ENCODE measurements at regions not wholly inside any gene's neighbourhood (a gene's known extent, or its start where the extent isn't known, plus 50 kb on each side); places are given as distances from the start of the nearest gene placed in this dataset.

GRCh38 chr2:186093174-186093573 lies 354.6 kb downstream of the FSIP2 start:
- TF ChIP-seq POLR2A (IDR thresholded peaks at IDR 0.05) = no peak
- no peak for TF ChIP-seq CTCF (IDR thresholded peaks at IDR 0.05)
